GM12878 (cell line): ENCODE measurements at regions not wholly inside any gene's neighbourhood (a gene's known extent, or its start where the extent isn't known, plus 50 kb on each side); places are given as distances from the start of the nearest gene placed in this dataset.

ENCODE experiments used
- ATAC-seq: fragments of 200-7000 bp; cut with Tn5 transposase; 3 replicates; pipeline ENCODE4 v1.9.1; 2020; ENCODE audit warnings: mild to moderate bottlenecking, moderate library complexity
- BruUV-seq: library from RNA; stranded (reverse); fragments of 400-500 nt; replicated peaks from 2 replicates; lab custom pipeline; 2021; lab: Mats Ljungman, UMichigan
- CTCF ChIA-PET: fragments of 300-600 bp; sonication (Branson Sonifier 250); formaldehyde crosslinking; extraction: SDS; loops from one replicate; lab custom pipeline; 2021; ENCODE audit warnings: inconsistent platforms; lab: Yijun Ruan, JAX
- POLR2A ChIA-PET: fragments of 350-600 bp; formaldehyde crosslinking; extraction: SDS; loops from one replicate; lab custom pipeline; 2021; ENCODE audit warnings: inconsistent platforms; lab: Charles Lee
- RAD21 ChIA-PET: fragments of 300-600 bp; sonication (Branson Sonifier 250); formaldehyde crosslinking; loops from one replicate; lab custom pipeline; 2023; ENCODE audit warnings: antibody characterized with exemption; ENCODE audit not compliant: unreplicated experiment; lab: Charles Lee
- SMC1A ChIA-PET: fragments of 300-600 bp; sonication (Branson Sonifier 250); formaldehyde crosslinking; loops from one replicate; lab custom pipeline; 2023; ENCODE audit not compliant: unreplicated experiment, uncharacterized antibody; lab: Charles Lee
- DNase-seq: peaks from one replicate; pipeline ENCODE4 v3.0.0-alpha.2; 2011; ENCODE audit warnings: low read depth, low spot score
- FAIRE-seq: peaks from 3 replicates; lab custom pipeline; 2011; peaks lifted over from hg19 to GRCh38; lab: Jason Lieb, UNC
- H2AFZ ChIP-seq: 2 replicates; pipeline ENCODE4 v1.6.0; 2011; ENCODE audit warnings: low read depth, low read length, control low read depth; ENCODE audit not compliant: control insufficient read depth
- H3K27ac ChIP-seq: 2 replicates; pipeline ENCODE4 v1.5.1; 2011; ENCODE audit warnings: control low read depth; ENCODE audit not compliant: control insufficient read depth, insufficient read depth
- H3K27me3 ChIP-seq, 2 experiments: replicated peaks in 1 of 2; 2 replicates each; pipeline versions ENCODE4 v1.6.0 to v1.6.1; 2011; ENCODE audit warnings: low read length in 1 of 2; ENCODE audit not compliant: control insufficient read depth in 2 of 2, insufficient read depth in 2 of 2
- H3K36me3 ChIP-seq, 2 experiments: 2 replicates each; pipeline ENCODE4 v1.5.1; 2011; ENCODE audit warnings: low read length in 1 of 2; ENCODE audit not compliant: control insufficient read depth in 2 of 2, insufficient read depth in 2 of 2
- H3K4me1 ChIP-seq: 2 replicates; pipeline ENCODE4 v1.6.1; 2011; ENCODE audit warnings: mild to moderate bottlenecking, low read length, moderate library complexity, mixed read lengths; ENCODE audit not compliant: control insufficient read depth, insufficient read depth
- H3K4me2 ChIP-seq: 2 replicates; pipeline ENCODE4 v1.6.0; 2011; ENCODE audit warnings: control low read depth; ENCODE audit not compliant: control insufficient read depth, insufficient read depth
- H3K4me3 ChIP-seq: fragments of 200-600 bp; sonication (generic); 2 replicates; pipeline ENCODE4 v1.5.1; 2016
- H3K79me2 ChIP-seq: 2 replicates; pipeline ENCODE4 v1.6.0; 2011; ENCODE audit warnings: low read length; ENCODE audit not compliant: control insufficient read depth, insufficient read depth
- H3K9ac ChIP-seq: 2 replicates; pipeline ENCODE4 v1.8.0; 2011; ENCODE audit warnings: low read length, control low read depth, mixed read lengths; ENCODE audit not compliant: control insufficient read depth, insufficient read depth
- H3K9me3 ChIP-seq: replicated peaks from 3 replicates; pipeline ENCODE4 v1.5.1; 2011; ENCODE audit warnings: mild to moderate bottlenecking, low read length; ENCODE audit not compliant: control insufficient read depth, insufficient read depth
- H4K20me1 ChIP-seq: 2 replicates; pipeline ENCODE4 v1.6.0; 2011; ENCODE audit not compliant: control insufficient read depth, insufficient read depth
- FOXK2 ChIP-seq: fragments of 450-650 bp; IDR thresholded peaks from 2 replicates; pipeline ENCODE4 v1.6.1; 2017; ENCODE audit warnings: mild to moderate bottlenecking, moderate library complexity
- HCFC1 ChIP-seq: fragments of 150-350 bp; IDR thresholded peaks from 2 replicates; pipeline ENCODE4 v1.6.1; 2014; ENCODE audit warnings: low read length
- MTA2 ChIP-seq: fragments of 450-650 bp; IDR thresholded peaks from 2 replicates; pipeline ENCODE4 v1.6.1; 2016; ENCODE audit warnings: low read depth, mild to moderate bottlenecking, moderate library complexity
- MTA3 ChIP-seq: IDR thresholded peaks from 2 replicates; pipeline ENCODE4 v1.6.1; 2012; ENCODE audit warnings: low read length, inconsistent platforms, borderline replicate concordance
- MYB ChIP-seq: fragments of 150-350 bp; IDR thresholded peaks from 2 replicates; pipeline ENCODE4 v1.6.1; 2014; ENCODE audit warnings: mild to moderate bottlenecking, low read depth, low read length, borderline replicate concordance
- PBX3 ChIP-seq: IDR thresholded peaks from 2 replicates; pipeline ENCODE4 v1.6.1; 2011; ENCODE audit warnings: mild to moderate bottlenecking, low read depth, low read length, moderate library complexity; ENCODE audit not compliant: insufficient replicate concordance
- POLR2A ChIP-seq: IDR thresholded peaks from 2 replicates; pipeline ENCODE4 v1.6.1; 2011; ENCODE audit warnings: low read depth, mild to moderate bottlenecking, low read length
- RCOR1 ChIP-seq: conservative IDR thresholded peaks from 2 replicates; pipeline ENCODE4 v1.6.1; 2012; ENCODE audit warnings: low read depth, low read length, improper control_type of control experiment
- YY1 ChIP-seq: IDR thresholded peaks from 2 replicates; pipeline ENCODE4 v1.6.1; 2011; ENCODE audit warnings: low read depth, mild to moderate bottlenecking, low read length
- ZNF24 ChIP-seq: fragments of 450-650 bp; IDR thresholded peaks from 2 replicates; pipeline ENCODE4 v1.6.1; 2017; ENCODE audit warnings: antibody characterized with exemption, mild to moderate bottlenecking
- ZSCAN29 ChIP-seq: fragments of 450-650 bp; IDR thresholded peaks from 2 replicates; pipeline ENCODE4 v1.6.1; 2017; ENCODE audit warnings: mild to moderate bottlenecking, moderate library complexity
- WGBS: methylation state at CpG from one replicate; pipeline ENCODE4 v1.1.6; 2016; ENCODE audit warnings: low lambda C conversion rate; ENCODE audit not compliant: insufficient replicate concordance, insufficient coverage; ENCODE audit errors: missing lambda C conversion rate; 5-methylcytosine and 5-hydroxymethylcytosine counted together
- in situ Hi-C: fragments of 300-500 bp; cut with MboI; formaldehyde crosslinking; loops from 9 replicates; pipeline ENCODE4 v1.14.3; 2018; ENCODE audit warnings: mixed read lengths
- intact Hi-C: fragments of 100-400 bp; cut with micrococcal nuclease; formaldehyde crosslinking; loops from one replicate; pipeline ENCODE4 v1.14.2; 2022; ENCODE audit not compliant: unreplicated experiment

GRCh38 chr12:96101806-96102205 lies 66.4 kb upstream of the LTA4H start (continued):
- TF ChIP-seq ZNF24 (no peak), HCFC1 (no peak)

GRCh38 chr12:96103067-96103644 lies 67.8 kb upstream of the LTA4H start:
- 0% methylated on average over 8 of the region's 8 CpGs for WGBS
- no peak for ATAC-seq
- intact Hi-C loops (no loop called here), in situ Hi-C loops (no loop called here)
- no peaks in the 10 kb centered on the region for H3K36me3 ChIP-seq
- no peak overlapping the region for H3K4me2 ChIP-seq
- no peaks in the 10 kb centered on the region for H3K27me3 ChIP-seq
- POLR2A ChIA-PET = no interaction called here
- TF ChIP-seq MYB = no peak
- TF ChIP-seq ZSCAN29 = no peak
- TF ChIP-seq, all 136 proteins: peak for 0
- no peak for FAIRE-seq
- H3K79me2 ChIP-seq = no peaks in the 10 kb centered on the region
- ChIA-PET CTCF (interaction anchor here (0.8 kb wide), 1 partner anchor 112 kb away, joined by 4 read pairs; no protein-coding TSS in a partner anchor), RAD21 (interaction anchor here (0.6 kb wide), 1 partner anchor 75 kb away, joined by 4 read pairs; no protein-coding TSS in a partner anchor), SMC1A (interaction anchor here (1.2 kb wide), 1 partner anchor 18 kb away, joined by 3 read pairs; no protein-coding TSS in a partner anchor)
- peak overlapping the region; percentile 56 for H2AFZ ChIP-seq
- H3K9ac ChIP-seq = no peak overlapping the region
- H3K4me3 ChIP-seq = no peak overlapping the region
- BruUV-seq = no TSS peak
- H4K20me1 ChIP-seq = no peaks in the 10 kb centered on the region
- no peak for DNase-seq
- no peaks in the 10 kb centered on the region for H3K4me1 ChIP-seq
- no peak overlapping the region for H3K27ac ChIP-seq
- no peaks in the 10 kb centered on the region for H3K9me3 ChIP-seq

GRCh38 chr12:96104566-96104965 lies 69.2 kb upstream of the LTA4H start:
- DNase-seq (no peak), FAIRE-seq (no peak), ATAC-seq (no peak)
- ChIA-PET SMC1A (no interaction called here), CTCF (no interaction called here), RAD21 (no interaction called here), POLR2A (no interaction called here)
- no peak overlapping the region for H2AFZ ChIP-seq
- H4K20me1 ChIP-seq = no peaks in the 10 kb centered on the region
- WGBS = 61% methylated on average over 7 of the region's 7 CpGs
- no peaks in the 10 kb centered on the region for H3K36me3 ChIP-seq
- in situ Hi-C loops = no loop called here
- no TSS peak for BruUV-seq
- no peaks in the 10 kb centered on the region for H3K4me1 ChIP-seq
- intact Hi-C loops = no loop called here
- no peak overlapping the region for H3K27ac ChIP-seq
- no peaks in the 10 kb centered on the region for H3K9me3 ChIP-seq
- no peak for TF ChIP-seq RCOR1
- no peak for TF ChIP-seq PBX3
- no peak for TF ChIP-seq FOXK2
- TF ChIP-seq POLR2A = no peak
- no peak for TF ChIP-seq MTA2
- TF ChIP-seq MTA3 = no peak
- TF ChIP-seq YY1 = no peak
- no peak overlapping the region for H3K4me3 ChIP-seq
- no peak overlapping the region for H3K4me2 ChIP-seq
- H3K79me2 ChIP-seq = no peaks in the 10 kb centered on the region
- H3K9ac ChIP-seq = no peak overlapping the region
- no peaks in the 10 kb centered on the region; a peak in 1 of 4 replicates for H3K27me3 ChIP-seq
